Esophagus muscularis mucosa (tissue), 4 donors: ENCODE measurements at regions not wholly inside any gene's neighbourhood (a gene's known extent, or its start where the extent isn't known, plus 50 kb on each side); places are given as distances from the start of the nearest gene placed in this dataset.

Experiments
- DNase-seq: peaks from one replicate; pipeline ENCODE4 v3.0.0-alpha.2; 2017; ENCODE audit errors: extremely low spot score
- H3K27ac ChIP-seq, 4 donors: fragments of 200-600 bp; sonication (generic); replicated peaks in 1 of 4; 1 replicate in 3 of 4; 2 replicates in 1 of 4; pipeline ENCODE4 v1.5.1; 2016 to 2019; ENCODE audit warnings: mild to moderate bottlenecking in 1 of 4
- H3K27me3 ChIP-seq, 4 donors: fragments of 200-600 bp; sonication (generic); one replicate each; pipeline versions ENCODE4 v1.5.1 to v1.6.0; 2016 to 2019
- H3K36me3 ChIP-seq, 4 donors: fragments of 200-600 bp; sonication (generic); one replicate each; pipeline ENCODE4 v1.5.1; 2016 to 2019
- H3K4me1 ChIP-seq, 4 donors: fragments of 200-600 bp; sonication (generic); one replicate each; pipeline ENCODE4 v1.5.1; 2016 to 2019
- H3K4me3 ChIP-seq, 4 donors: fragments of 200-600 bp; sonication (generic); 1 replicate in 2 of 4; 2 replicates in 2 of 4; pipeline ENCODE4 v1.5.1; 2016 to 2019; ENCODE audit warnings: mild to moderate bottlenecking in 4 of 4, moderate library complexity in 1 of 4
- H3K9me3 ChIP-seq, 4 donors: fragments of 200-600 bp; sonication (generic); 1 replicate in 3 of 4; 2 replicates in 1 of 4; pipeline ENCODE4 v1.5.1; 2016 to 2019
- EP300 ChIP-seq: sonication (generic); formaldehyde crosslinking; IDR thresholded peaks from one replicate; pipeline ENCODE4 v1.6.1; 2017; ENCODE audit warnings: antibody characterized with exemption
- POLR2A ChIP-seq: fragments of 450-650 bp; IDR thresholded peaks from one replicate; pipeline ENCODE4 v1.6.1; 2017; ENCODE audit warnings: antibody characterized with exemption, moderate library complexity, mild to moderate bottlenecking, low read depth
- POLR2AphosphoS5 ChIP-seq, 2 donors: sonication (generic); formaldehyde crosslinking; IDR thresholded peaks; one replicate each; pipeline ENCODE4 v1.6.1; 2017; ENCODE audit warnings: antibody characterized with exemption in 2 of 2
- WGBS: methylation state at CpG from one replicate; pipeline ENCODE4 v1.1.5; 2018; 5-methylcytosine and 5-hydroxymethylcytosine counted together
- intact Hi-C: fragments of 100-400 bp; cut with DNase I; formaldehyde crosslinking; loops from one replicate; pipeline ENCODE4 v1.15.1; 2023
- TF ChIP-seq, protein P1 (sequence below), 3 experiments: fragments of 200-600 bp in 2 of 3; fragments of 450-650 bp in 1 of 3; sonication (generic) in 2 of 3; IDR thresholded peaks; one replicate each; pipeline ENCODE4 v1.5.1; 2017 to 2019; ENCODE audit warnings: antibody characterized with exemption in 3 of 3, mild to moderate bottlenecking in 2 of 3, moderate library complexity in 1 of 3

DNA sequence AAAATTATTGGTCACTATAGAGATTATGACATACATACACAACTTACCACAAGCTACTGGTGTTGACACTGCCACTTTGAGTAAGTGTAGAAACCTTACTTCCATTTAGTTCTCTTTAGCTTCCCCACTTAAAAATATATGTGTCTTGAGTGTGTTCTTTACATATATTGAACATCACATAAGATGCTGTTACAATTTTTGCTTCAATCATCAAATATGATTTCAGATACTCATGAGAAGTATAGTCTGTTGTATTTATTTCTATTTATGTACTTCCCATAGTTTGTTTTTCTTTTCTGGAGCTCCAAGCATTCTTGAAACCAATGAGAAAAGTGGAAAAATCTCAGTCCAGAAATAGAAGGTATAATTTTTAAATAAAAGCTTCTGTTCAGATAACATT, 102.7 kb upstream of the SDK1 start:
- TF ChIP-seq POLR2AphosphoS5 (IDR thresholded peaks at IDR 0.05), result no peak
- no peak for TF ChIP-seq POLR2A
- no peak for TF ChIP-seq EP300
- TF ChIP-seq, protein P1, sequence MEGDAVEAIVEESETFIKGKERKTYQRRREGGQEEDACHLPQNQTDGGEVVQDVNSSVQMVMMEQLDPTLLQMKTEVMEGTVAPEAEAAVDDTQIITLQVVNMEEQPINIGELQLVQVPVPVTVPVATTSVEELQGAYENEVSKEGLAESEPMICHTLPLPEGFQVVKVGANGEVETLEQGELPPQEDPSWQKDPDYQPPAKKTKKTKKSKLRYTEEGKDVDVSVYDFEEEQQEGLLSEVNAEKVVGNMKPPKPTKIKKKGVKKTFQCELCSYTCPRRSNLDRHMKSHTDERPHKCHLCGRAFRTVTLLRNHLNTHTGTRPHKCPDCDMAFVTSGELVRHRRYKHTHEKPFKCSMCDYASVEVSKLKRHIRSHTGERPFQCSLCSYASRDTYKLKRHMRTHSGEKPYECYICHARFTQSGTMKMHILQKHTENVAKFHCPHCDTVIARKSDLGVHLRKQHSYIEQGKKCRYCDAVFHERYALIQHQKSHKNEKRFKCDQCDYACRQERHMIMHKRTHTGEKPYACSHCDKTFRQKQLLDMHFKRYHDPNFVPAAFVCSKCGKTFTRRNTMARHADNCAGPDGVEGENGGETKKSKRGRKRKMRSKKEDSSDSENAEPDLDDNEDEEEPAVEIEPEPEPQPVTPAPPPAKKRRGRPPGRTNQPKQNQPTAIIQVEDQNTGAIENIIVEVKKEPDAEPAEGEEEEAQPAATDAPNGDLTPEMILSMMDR (IDR thresholded peaks at IDR 0.05), result no peak
- Histone ChIP-seq H3K27me3 (peaks cover 0 to 5% (median 0%) of the 10 kb centered on the region in 4 donors), H3K27ac (no peak overlapping the region), H3K4me3 (no peak overlapping the region), H3K4me1 (no peaks in the 10 kb centered on the region), H3K36me3 (no peaks in the 10 kb centered on the region), H3K9me3 (peaks cover 0 to 13% (median 10%) of the 10 kb centered on the region in 4 donors)
- no peak for DNase-seq
- intact Hi-C loops, result no loop called here

DNA sequence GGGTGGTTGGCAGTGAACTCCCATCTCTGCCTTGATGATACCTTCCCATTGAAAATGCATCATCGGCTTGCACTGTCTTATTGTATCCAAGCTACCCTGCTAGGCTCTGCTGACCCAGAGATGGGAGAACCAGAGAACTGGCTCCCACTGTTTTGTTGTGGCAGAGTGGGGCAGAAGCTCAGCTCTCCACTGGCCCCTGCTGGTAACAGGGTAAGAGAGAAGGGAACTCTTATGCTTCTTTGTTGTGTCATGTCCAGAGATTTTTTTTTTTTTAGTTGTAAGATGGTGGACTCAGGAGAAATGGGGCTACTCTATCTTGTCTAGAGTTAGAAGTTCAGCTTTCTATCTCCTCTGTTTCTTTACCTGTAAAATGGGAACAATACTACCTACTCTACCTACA, 100.5 kb upstream of the SDK1 start:
- Histone ChIP-seq H3K36me3 (no peaks in the 10 kb centered on the region), H3K27me3 (peaks cover 0 to 5% (median 0%) of the 10 kb centered on the region in 4 donors), H3K27ac (no peak overlapping the region), H3K4me1 (no peaks in the 10 kb centered on the region), H3K9me3 (peaks cover 0 to 12% (median 9%) of the 10 kb centered on the region in 4 donors), H3K4me3 (no peak overlapping the region)
- TF ChIP-seq POLR2AphosphoS5 (IDR thresholded peaks at IDR 0.05) (no peak), POLR2A (no peak)
- TF ChIP-seq, protein P1 (IDR thresholded peaks at IDR 0.05), result no peak
- 100% methylated on average over 1 of the region's 1 CpG for whole genome bisulfite sequencing
- no peak for DNase-seq
- intact Hi-C loops, result no loop called here

DNA sequence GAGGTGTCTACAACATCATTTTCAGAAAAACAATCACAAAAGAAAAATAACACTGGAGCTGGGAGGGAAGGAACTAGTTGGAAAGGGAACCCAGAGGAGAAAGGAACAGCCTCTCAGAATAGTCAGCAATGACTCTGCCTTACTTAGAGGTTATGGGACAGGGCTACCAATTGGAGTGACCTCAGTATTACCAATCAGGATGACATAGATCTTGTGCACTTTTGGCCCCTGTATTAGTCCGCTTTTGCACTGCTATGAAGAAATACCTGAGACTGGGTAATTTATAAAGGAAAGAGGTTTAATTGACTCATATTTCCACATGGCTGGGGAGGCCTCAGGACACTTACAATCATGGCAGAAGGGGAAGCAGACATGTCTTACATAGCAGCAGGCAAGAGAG, 99.7 kb upstream of the SDK1 start:
- H3K4me3 ChIP-seq, result no peak overlapping the region
- intact Hi-C loops, result no loop called here
- TF ChIP-seq POLR2AphosphoS5 (IDR thresholded peaks at IDR 0.05) (no peak), POLR2A (no peak), EP300 (no peak)
- TF ChIP-seq, protein P1 (IDR thresholded peaks at IDR 0.05), result no peak

DNA sequence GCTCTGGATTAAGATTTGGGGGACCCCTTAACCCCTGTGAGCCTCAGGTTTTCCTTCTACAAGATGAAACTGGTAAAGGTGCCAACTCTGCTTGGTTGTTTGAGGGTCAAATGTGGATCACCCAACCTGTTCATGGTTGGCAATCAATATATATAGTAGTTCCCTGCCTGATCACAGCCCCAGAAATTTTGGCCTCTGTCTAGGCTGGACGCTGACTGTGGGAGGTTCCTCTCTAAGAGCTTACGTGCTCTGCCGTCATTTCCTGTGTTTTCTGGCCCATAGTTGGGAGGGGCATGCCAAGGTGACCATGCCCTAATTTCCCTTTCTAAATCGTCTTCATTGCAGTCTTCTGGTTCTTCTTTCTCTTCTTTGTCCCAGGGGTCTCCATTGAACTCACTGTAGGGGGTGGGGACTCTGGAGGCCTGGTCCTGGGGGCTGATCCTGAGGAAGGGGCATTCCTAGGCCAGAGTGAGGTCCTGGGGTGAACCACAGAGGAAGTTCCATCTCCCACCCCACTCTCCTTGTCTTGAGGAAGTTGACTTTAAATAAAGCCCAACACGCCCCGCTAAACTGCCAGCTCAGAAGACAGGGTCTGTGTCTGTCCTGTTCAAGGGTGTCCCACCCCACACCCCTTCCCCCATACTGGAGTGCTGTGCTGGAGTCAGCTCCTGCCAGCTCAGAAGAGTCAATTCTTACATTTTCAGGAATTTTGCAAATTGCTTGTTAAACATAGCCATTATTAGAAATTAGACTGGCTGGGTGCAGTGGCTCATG, 98.9 kb upstream of the SDK1 start:
- TF ChIP-seq POLR2AphosphoS5 (IDR thresholded peaks at IDR 0.05) (no peak), EP300 (no peak), POLR2A (no peak)
- TF ChIP-seq, protein P1 (IDR thresholded peaks at IDR 0.05), result no peak
- intact Hi-C loops, result no loop called here
- Histone ChIP-seq H3K9me3 (peaks cover 0 to 12% (median 9%) of the 10 kb centered on the region in 4 donors), H3K27ac (no peak overlapping the region), H3K4me3 (no peak overlapping the region), H3K4me1 (no peaks in the 10 kb centered on the region), H3K27me3 (no peaks in the 10 kb centered on the region), H3K36me3 (no peaks in the 10 kb centered on the region)
- WGBS, result 62% methylated on average over 6 of the region's 6 CpGs
- DNase-seq, result peak; percentile 82

More for the DNA sequence above, 99.7 kb upstream of the SDK1 start:
- WGBS, result 94% methylated on average over 1 of the region's 1 CpG
- H3K4me1 ChIP-seq, result no peaks in the 10 kb centered on the region
- DNase-seq, result no peak
- no peaks in the 10 kb centered on the region for H3K36me3 ChIP-seq
- H3K27me3 ChIP-seq, result peaks cover 0 to 5% (median 0%) of the 10 kb centered on the region in 4 donors
- H3K9me3 ChIP-seq, result peaks cover 0 to 12% (median 9%) of the 10 kb centered on the region in 4 donors
- H3K27ac ChIP-seq, result no peak overlapping the region

DNA sequence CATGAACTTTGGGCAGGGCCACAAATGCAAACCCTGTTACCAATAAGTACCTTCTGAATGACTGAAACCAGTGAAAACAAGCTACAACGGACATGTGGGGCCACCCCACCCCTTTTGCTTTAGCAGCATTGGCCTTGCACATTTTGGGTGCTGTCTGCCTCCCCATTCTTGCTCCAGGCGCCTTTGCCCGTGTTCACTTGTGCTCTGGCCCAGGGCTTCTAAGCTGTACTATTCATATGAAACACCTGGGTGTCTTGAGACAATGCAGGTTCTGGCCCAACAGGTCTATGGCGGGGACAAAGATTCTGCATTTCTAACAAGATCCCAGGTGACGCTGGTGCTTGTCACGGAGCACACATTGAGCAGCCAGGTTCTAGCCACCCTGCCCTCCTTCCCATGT, 96.5 kb upstream of the SDK1 start:
- Histone ChIP-seq H3K27ac (no peak overlapping the region), H3K27me3 (no peaks in the 10 kb centered on the region), H3K9me3 (peaks cover 0 to 1% (median 0%) of the 10 kb centered on the region in 4 donors), H3K36me3 (no peaks in the 10 kb centered on the region), H3K4me1 (no peaks in the 10 kb centered on the region), H3K4me3 (no peak overlapping the region)
- TF ChIP-seq, protein P1 (IDR thresholded peaks at IDR 0.05), result no peak
- TF ChIP-seq POLR2A (no peak), EP300 (no peak), POLR2AphosphoS5 (IDR thresholded peaks at IDR 0.05) (no peak)
- peak; percentile 53 for DNase-seq
- 92% methylated on average over 6 of the region's 6 CpGs for WGBS
- intact Hi-C loops, result no loop called here
